Colonic mucosa (tissue), 4 donors: ENCODE measurements at regions not wholly inside any gene's neighbourhood (a gene's known extent, or its start where the extent isn't known, plus 50 kb on each side); places are given as distances from the start of the nearest gene placed in this dataset.

ENCODE experiments used
- DNase-seq: peaks from one replicate; pipeline ENCODE4 v3.0.0-alpha.2; 2020
- H3K27ac ChIP-seq: fragments of 200-600 bp; one replicate; pipeline ENCODE4 v1.8.0; 2021
- H3K27me3 ChIP-seq: fragments of 200-600 bp; one replicate; pipeline ENCODE4 v1.8.0; 2021
- H3K36me3 ChIP-seq: fragments of 200-600 bp; one replicate; pipeline ENCODE4 v1.8.0; 2021
- H3K4me1 ChIP-seq: fragments of 200-600 bp; one replicate; pipeline ENCODE4 v1.8.0; 2021; ENCODE audit warnings: mild to moderate bottlenecking
- H3K4me3 ChIP-seq: fragments of 200-600 bp; one replicate; pipeline ENCODE4 v1.8.0; 2021
- H3K9ac ChIP-seq, 2 donors: one replicate each; pipeline ENCODE4 v1.7.0; 2013; ENCODE audit warnings: control low read depth in 2 of 2, low read depth in 2 of 2, low read length in 2 of 2
- H3K9me3 ChIP-seq: fragments of 200-600 bp; one replicate; pipeline ENCODE4 v1.8.0; 2021
- intact Hi-C: fragments of 100-400 bp; cut with DNase I; formaldehyde crosslinking; loops from one replicate; pipeline ENCODE4 v1.14.1; 2022
- TF ChIP-seq, protein P1 (sequence below): fragments of 200-600 bp; IDR thresholded peaks from one replicate; pipeline ENCODE4 v1.8.0; 2022; ENCODE audit warnings: antibody characterized with exemption, mild to moderate bottlenecking
- donor health status: healthy.
- donor health status: DM: no; HTN: no; CAD: no.
- donor health status: DM: no; HTN: no; CAD: no.

DNA sequence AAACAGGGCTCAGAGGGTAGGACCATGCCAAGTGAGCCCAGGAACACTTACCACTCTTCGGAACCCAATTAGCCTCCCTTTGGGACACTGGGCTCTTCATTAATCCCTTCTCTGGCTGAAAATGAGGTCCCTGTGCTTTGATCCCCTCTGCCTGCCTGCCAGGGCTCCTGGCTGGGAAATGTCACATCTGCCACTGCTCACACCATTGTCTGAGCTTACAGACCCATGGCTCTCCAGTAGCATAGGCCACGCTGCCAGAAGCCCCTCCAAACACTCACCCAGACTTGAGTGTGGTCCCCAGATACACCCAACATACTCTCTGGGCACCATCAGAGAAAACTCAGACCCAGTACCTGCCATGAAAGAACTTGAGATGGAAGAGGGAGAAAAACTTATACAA lies 287.3 kb downstream of the XXYLT1 start:
- Histone ChIP-seq H3K27me3 (peaks cover 3% of the 10 kb centered on the region), H3K4me1 (peaks cover 5% of the 10 kb centered on the region), H3K36me3 (no peaks in the 10 kb centered on the region), H3K27ac (no peak overlapping the region), H3K4me3 (no peak overlapping the region), H3K9ac (no peak overlapping the region), H3K9me3 (no peaks in the 10 kb centered on the region)
- intact Hi-C loops = loop anchor here (10.0 kb wide), 1 partner anchor 271 kb away; no protein-coding TSS in a partner anchor
- TF ChIP-seq, protein P1, sequence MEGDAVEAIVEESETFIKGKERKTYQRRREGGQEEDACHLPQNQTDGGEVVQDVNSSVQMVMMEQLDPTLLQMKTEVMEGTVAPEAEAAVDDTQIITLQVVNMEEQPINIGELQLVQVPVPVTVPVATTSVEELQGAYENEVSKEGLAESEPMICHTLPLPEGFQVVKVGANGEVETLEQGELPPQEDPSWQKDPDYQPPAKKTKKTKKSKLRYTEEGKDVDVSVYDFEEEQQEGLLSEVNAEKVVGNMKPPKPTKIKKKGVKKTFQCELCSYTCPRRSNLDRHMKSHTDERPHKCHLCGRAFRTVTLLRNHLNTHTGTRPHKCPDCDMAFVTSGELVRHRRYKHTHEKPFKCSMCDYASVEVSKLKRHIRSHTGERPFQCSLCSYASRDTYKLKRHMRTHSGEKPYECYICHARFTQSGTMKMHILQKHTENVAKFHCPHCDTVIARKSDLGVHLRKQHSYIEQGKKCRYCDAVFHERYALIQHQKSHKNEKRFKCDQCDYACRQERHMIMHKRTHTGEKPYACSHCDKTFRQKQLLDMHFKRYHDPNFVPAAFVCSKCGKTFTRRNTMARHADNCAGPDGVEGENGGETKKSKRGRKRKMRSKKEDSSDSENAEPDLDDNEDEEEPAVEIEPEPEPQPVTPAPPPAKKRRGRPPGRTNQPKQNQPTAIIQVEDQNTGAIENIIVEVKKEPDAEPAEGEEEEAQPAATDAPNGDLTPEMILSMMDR = no peak
- no peak for DNase-seq

DNA sequence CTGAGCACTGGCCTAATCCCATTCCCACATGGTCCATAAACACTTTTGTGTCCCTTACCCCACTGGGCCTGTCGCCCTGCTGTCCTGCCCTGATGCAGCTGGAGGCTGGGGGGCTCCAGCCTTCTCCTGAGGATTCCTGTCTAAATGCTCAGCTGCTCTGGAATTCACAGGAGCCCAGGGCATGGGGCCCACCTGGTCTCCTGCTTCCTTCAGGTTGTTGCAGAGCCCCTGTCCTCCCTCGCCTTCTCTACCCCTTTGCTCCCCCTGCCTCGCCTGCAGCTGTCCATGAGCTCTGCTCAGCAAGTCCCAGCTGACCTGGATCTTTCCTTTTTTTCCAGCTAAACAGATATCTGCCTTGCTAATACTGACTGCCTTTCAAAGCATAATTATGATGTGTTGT lies 286.9 kb downstream of the XXYLT1 start:
- intact Hi-C loops = loop anchor here (10.0 kb wide), 1 partner anchor 271 kb away; no protein-coding TSS in a partner anchor
- no peak for DNase-seq

DNA sequence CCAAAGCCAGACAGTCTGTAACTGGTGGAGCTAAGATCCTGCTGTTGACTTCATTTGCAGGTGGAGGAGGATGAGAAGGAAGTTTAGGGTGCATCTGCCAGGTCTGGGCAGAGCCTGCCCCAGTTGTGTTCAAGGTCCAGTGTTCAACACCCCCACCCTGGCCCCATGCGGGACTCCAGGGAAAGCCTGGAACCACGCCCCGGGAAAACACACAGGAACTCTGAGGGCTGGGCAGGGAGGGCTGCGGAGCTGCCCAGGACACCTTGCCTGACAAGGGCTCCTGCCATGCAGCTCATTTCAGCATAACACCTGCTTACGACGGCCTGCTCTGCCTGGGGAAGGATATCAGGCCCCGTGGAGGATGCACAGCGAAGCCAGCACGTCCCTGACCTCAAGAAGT lies 286.3 kb downstream of the XXYLT1 start:
- Histone ChIP-seq H3K27ac (peak overlapping the region; percentile 13), H3K4me1 (peaks cover 5% of the 10 kb centered on the region), H3K27me3 (peaks cover 3% of the 10 kb centered on the region), H3K36me3 (no peaks in the 10 kb centered on the region), H3K4me3 (peak overlapping the region; percentile 30), H3K9ac (peak overlapping the region in 1 of 2 donors; percentile 34), H3K9me3 (no peaks in the 10 kb centered on the region)
- DNase-seq = peak; percentile 63
- intact Hi-C loops = loop anchor here (5.0 to 10.0 kb wide), 2 partner anchors 270 to 302 kb away; no protein-coding TSS in a partner anchor
- TF ChIP-seq, protein P1 = no peak

More for the DNA sequence above, 286.9 kb downstream of the XXYLT1 start:
- peaks cover 5% of the 10 kb centered on the region for H3K4me1 ChIP-seq
- H3K9ac ChIP-seq = no peak overlapping the region
- H3K36me3 ChIP-seq = no peaks in the 10 kb centered on the region
- no peak overlapping the region for H3K4me3 ChIP-seq
- H3K27me3 ChIP-seq = peaks cover 3% of the 10 kb centered on the region
- H3K27ac ChIP-seq = no peak overlapping the region
- TF ChIP-seq, protein P1 = no peak
- H3K9me3 ChIP-seq = no peaks in the 10 kb centered on the region

DNA sequence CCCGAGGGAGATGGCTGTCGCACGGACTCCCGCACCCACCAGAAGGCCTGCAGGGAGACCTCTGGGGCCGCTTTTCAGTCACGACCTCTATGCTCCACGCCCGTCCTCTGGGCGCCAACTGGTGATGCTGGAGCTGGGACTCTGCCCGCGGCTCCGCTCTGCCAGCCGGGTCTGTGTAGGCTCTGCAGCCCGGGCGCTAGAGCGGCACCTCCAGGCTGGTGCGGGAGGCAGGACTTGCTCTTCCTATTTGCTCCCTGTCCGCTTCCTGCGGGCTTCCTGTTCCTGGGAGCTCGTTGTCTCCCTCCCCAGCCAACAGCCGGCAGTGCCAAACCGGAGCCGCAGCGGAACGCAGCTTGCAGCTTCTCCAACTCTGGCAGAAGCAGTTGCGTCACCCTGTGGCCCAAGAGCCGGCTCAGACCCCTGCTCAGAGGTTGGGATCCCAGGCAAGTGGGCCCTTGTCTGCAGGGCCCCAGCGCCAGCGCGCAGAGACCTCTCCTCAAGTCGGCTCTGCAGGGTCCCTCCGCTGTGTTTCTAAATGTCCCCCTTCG lies 285.9 kb downstream of the XXYLT1 start:
- Histone ChIP-seq H3K27me3 (peaks cover 3% of the 10 kb centered on the region), H3K9me3 (no peaks in the 10 kb centered on the region), H3K4me1 (peaks cover 5% of the 10 kb centered on the region), H3K4me3 (peak overlapping the region; percentile 30), H3K27ac (peak overlapping the region; percentile 13), H3K36me3 (no peaks in the 10 kb centered on the region), H3K9ac (peak overlapping the region in 1 of 2 donors; percentile 34)
- peak; percentile 77 for DNase-seq
- intact Hi-C loops = loop anchor here (5.0 to 10.0 kb wide), 2 partner anchors 270 to 303 kb away; no protein-coding TSS in a partner anchor
- TF ChIP-seq, protein P1 = peak; percentile 32

DNA sequence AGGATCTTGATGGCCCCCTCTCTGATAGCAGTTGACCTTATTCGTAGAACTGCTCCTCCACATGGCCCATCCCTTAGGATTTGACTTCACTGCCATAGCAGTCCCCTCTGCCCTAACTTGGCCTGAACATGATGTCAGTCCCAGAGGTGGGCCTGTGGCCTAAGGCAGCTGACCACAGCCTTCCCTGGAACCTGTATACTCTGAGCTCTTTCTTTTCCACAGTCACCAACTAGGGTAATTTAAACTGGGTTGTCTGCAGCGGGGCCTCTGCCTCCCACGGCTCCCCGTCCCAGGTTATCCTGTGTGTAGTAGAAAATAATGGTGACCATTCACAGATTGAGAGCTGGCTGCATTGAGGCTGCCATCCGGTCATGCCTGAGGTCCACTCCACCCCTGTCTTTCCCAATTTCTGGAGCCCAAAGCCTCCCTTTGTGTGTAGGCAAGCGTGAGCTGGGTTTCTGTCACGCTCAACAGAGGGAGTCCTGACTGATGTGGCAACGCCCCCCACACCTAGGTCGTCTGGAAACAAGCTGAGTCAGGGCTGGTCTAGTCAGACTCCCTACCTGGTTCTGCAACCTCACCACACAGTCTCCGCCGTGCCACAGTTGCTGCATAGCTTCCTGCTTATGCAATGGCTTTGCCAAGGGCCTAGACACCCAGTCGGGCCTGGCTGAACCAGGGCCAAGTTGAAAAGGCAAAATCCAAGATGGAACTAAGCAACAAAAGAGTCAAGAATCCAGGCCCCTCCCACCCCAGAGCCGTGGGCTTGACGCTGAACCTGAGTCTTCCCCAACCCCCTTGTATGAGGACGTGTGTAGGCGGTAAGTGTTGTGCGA lies 284.5 kb downstream of the XXYLT1 start:
- H3K36me3 ChIP-seq = no peaks in the 10 kb centered on the region
- no peaks in the 10 kb centered on the region for H3K9me3 ChIP-seq
- no peak overlapping the region for H3K9ac ChIP-seq
- intact Hi-C loops = loop anchor here (5.0 to 10.0 kb wide), 2 partner anchors 268 to 304 kb away; no protein-coding TSS in a partner anchor
- peaks cover 5% of the 10 kb centered on the region for H3K4me1 ChIP-seq
- peaks cover 3% of the 10 kb centered on the region for H3K27me3 ChIP-seq
- H3K27ac ChIP-seq = no peak overlapping the region
- DNase-seq = no peak
- TF ChIP-seq, protein P1 = no peak
- no peak overlapping the region for H3K4me3 ChIP-seq
